ENCODE measurements at regions not wholly inside any gene's neighbourhood (a gene's known extent, or its start where the extent isn't known, plus 50 kb on each side); places are given as distances from the start of the nearest gene placed in this dataset.

- H3K9me3 ChIP-seq (ENCODE audit: control insufficient read depth, low read length), result no peaks in the 10 kb centered on the region
- no peaks in the 10 kb centered on the region for H3K4me1 ChIP-seq (ENCODE audit: control insufficient read depth, insufficient read depth, low read length)
- no peak overlapping the region for H3K9ac ChIP-seq (ENCODE audit: low read length)
- H3K27me3 ChIP-seq (ENCODE audit: control insufficient read depth, insufficient read depth, low read length), result no peaks in the 10 kb centered on the region
- no peak overlapping the region for H3K4me3 ChIP-seq (ENCODE audit: low read length)
- no peaks in the 10 kb centered on the region for H3K36me3 ChIP-seq (ENCODE audit: control insufficient read depth, insufficient read depth, low read length)
These were observed 591.4 kb downstream of the TMEM114 start for GRCh38 chr16:7998789-7999453.

GRCh38 chr16:7997966-7998365 is 592.3 kb downstream of the TMEM114 start:
- Histone ChIP-seq H3K27me3 (ENCODE audit: control insufficient read depth, insufficient read depth, low read length) (no peaks in the 10 kb centered on the region), H3K9me3 (ENCODE audit: control insufficient read depth, low read length) (no peaks in the 10 kb centered on the region), H3K36me3 (ENCODE audit: control insufficient read depth, insufficient read depth, low read length) (no peaks in the 10 kb centered on the region), H3K9ac (ENCODE audit: low read length) (no peak overlapping the region), H3K4me1 (ENCODE audit: control insufficient read depth, insufficient read depth, low read length) (no peaks in the 10 kb centered on the region), H3K4me3 (ENCODE audit: low read length) (no peak overlapping the region)

GRCh38 chr16:7992616-7993015 is 597.7 kb downstream of the TMEM114 start:
- Histone ChIP-seq H3K9ac (ENCODE audit: low read length) (no peak overlapping the region), H3K4me1 (ENCODE audit: control insufficient read depth, insufficient read depth, low read length) (no peaks in the 10 kb centered on the region), H3K9me3 (ENCODE audit: control insufficient read depth, low read length) (no peaks in the 10 kb centered on the region), H3K4me3 (ENCODE audit: low read length) (no peak overlapping the region), H3K36me3 (ENCODE audit: control insufficient read depth, insufficient read depth, low read length) (no peaks in the 10 kb centered on the region), H3K27me3 (ENCODE audit: control insufficient read depth, insufficient read depth, low read length) (no peaks in the 10 kb centered on the region)

- Histone ChIP-seq H3K9me3 (ENCODE audit: control insufficient read depth, low read length) (no peaks in the 10 kb centered on the region), H3K4me1 (ENCODE audit: control insufficient read depth, insufficient read depth, low read length) (no peaks in the 10 kb centered on the region), H3K36me3 (ENCODE audit: control insufficient read depth, insufficient read depth, low read length) (no peaks in the 10 kb centered on the region), H3K27me3 (ENCODE audit: control insufficient read depth, insufficient read depth, low read length) (no peaks in the 10 kb centered on the region), H3K9ac (ENCODE audit: low read length) (no peak overlapping the region), H3K4me3 (ENCODE audit: low read length) (no peak overlapping the region)
These were observed 599.6 kb downstream of the TMEM114 start for GRCh38 chr16:7990626-7991260.

GRCh38 chr16:7983676-7984075 is 606.6 kb downstream of the TMEM114 start:
- H3K9me3 ChIP-seq (ENCODE audit: control insufficient read depth, low read length), result no peaks in the 10 kb centered on the region
- no peaks in the 10 kb centered on the region for H3K4me1 ChIP-seq (ENCODE audit: control insufficient read depth, insufficient read depth, low read length)
- no peaks in the 10 kb centered on the region for H3K36me3 ChIP-seq (ENCODE audit: control insufficient read depth, insufficient read depth, low read length)
- no peak overlapping the region for H3K9ac ChIP-seq (ENCODE audit: low read length)
- H3K27me3 ChIP-seq (ENCODE audit: control insufficient read depth, insufficient read depth, low read length), result no peaks in the 10 kb centered on the region
- no peak overlapping the region for H3K4me3 ChIP-seq (ENCODE audit: low read length)

GRCh38 chr16:7980133-7980483 is 610.2 kb downstream of the TMEM114 start:
- Histone ChIP-seq H3K9me3 (ENCODE audit: control insufficient read depth, low read length) (no peaks in the 10 kb centered on the region), H3K36me3 (ENCODE audit: control insufficient read depth, insufficient read depth, low read length) (no peaks in the 10 kb centered on the region), H3K9ac (ENCODE audit: low read length) (no peak overlapping the region), H3K4me1 (ENCODE audit: control insufficient read depth, insufficient read depth, low read length) (no peaks in the 10 kb centered on the region), H3K27me3 (ENCODE audit: control insufficient read depth, insufficient read depth, low read length) (no peaks in the 10 kb centered on the region), H3K4me3 (ENCODE audit: low read length) (no peak overlapping the region)

- Histone ChIP-seq H3K36me3 (ENCODE audit: control insufficient read depth, insufficient read depth, low read length) (no peaks in the 10 kb centered on the region), H3K4me1 (ENCODE audit: control insufficient read depth, insufficient read depth, low read length) (no peaks in the 10 kb centered on the region), H3K9me3 (ENCODE audit: control insufficient read depth, low read length) (no peaks in the 10 kb centered on the region), H3K27me3 (ENCODE audit: control insufficient read depth, insufficient read depth, low read length) (no peaks in the 10 kb centered on the region), H3K9ac (ENCODE audit: low read length) (no peak overlapping the region), H3K4me3 (ENCODE audit: low read length) (no peak overlapping the region)
These were observed 610.7 kb downstream of the TMEM114 start for GRCh38 chr16:7979448-7980132.

GRCh38 chr16:7976563-7976962 is 613.7 kb downstream of the TMEM114 start:
- Histone ChIP-seq H3K9ac (ENCODE audit: low read length) (no peak overlapping the region), H3K36me3 (ENCODE audit: control insufficient read depth, insufficient read depth, low read length) (no peaks in the 10 kb centered on the region), H3K27me3 (ENCODE audit: control insufficient read depth, insufficient read depth, low read length) (no peaks in the 10 kb centered on the region), H3K4me3 (ENCODE audit: low read length) (no peak overlapping the region), H3K4me1 (ENCODE audit: control insufficient read depth, insufficient read depth, low read length) (no peaks in the 10 kb centered on the region), H3K9me3 (ENCODE audit: control insufficient read depth, low read length) (no peaks in the 10 kb centered on the region)

GRCh38 chr16:7976125-7976524 is 614.2 kb downstream of the TMEM114 start:
- Histone ChIP-seq H3K27me3 (ENCODE audit: control insufficient read depth, insufficient read depth, low read length) (no peaks in the 10 kb centered on the region), H3K36me3 (ENCODE audit: control insufficient read depth, insufficient read depth, low read length) (no peaks in the 10 kb centered on the region), H3K4me1 (ENCODE audit: control insufficient read depth, insufficient read depth, low read length) (no peaks in the 10 kb centered on the region), H3K9me3 (ENCODE audit: control insufficient read depth, low read length) (no peaks in the 10 kb centered on the region), H3K9ac (ENCODE audit: low read length) (no peak overlapping the region), H3K4me3 (ENCODE audit: low read length) (no peak overlapping the region)

GRCh38 chr16:7967996-7968509 is 622.3 kb downstream of the TMEM114 start:
- no peaks in the 10 kb centered on the region for H3K4me1 ChIP-seq (ENCODE audit: control insufficient read depth, insufficient read depth, low read length)
- no peak overlapping the region for H3K9ac ChIP-seq (ENCODE audit: low read length)
- H3K9me3 ChIP-seq (ENCODE audit: control insufficient read depth, low read length), result no peaks in the 10 kb centered on the region
- H3K36me3 ChIP-seq (ENCODE audit: control insufficient read depth, insufficient read depth, low read length), result no peaks in the 10 kb centered on the region
- no peaks in the 10 kb centered on the region for H3K27me3 ChIP-seq (ENCODE audit: control insufficient read depth, insufficient read depth, low read length)
- no peak overlapping the region for H3K4me3 ChIP-seq (ENCODE audit: low read length)

- Histone ChIP-seq H3K36me3 (ENCODE audit: control insufficient read depth, insufficient read depth, low read length) (no peaks in the 10 kb centered on the region), H3K9me3 (ENCODE audit: control insufficient read depth, low read length) (no peaks in the 10 kb centered on the region), H3K4me3 (ENCODE audit: low read length) (no peak overlapping the region), H3K27me3 (ENCODE audit: control insufficient read depth, insufficient read depth, low read length) (no peaks in the 10 kb centered on the region), H3K4me1 (ENCODE audit: control insufficient read depth, insufficient read depth, low read length) (no peaks in the 10 kb centered on the region), H3K9ac (ENCODE audit: low read length) (no peak overlapping the region)
These were observed 625.6 kb downstream of the TMEM114 start for GRCh38 chr16:7964744-7965143.

- Histone ChIP-seq H3K9ac (ENCODE audit: low read length) (no peak overlapping the region), H3K36me3 (ENCODE audit: control insufficient read depth, insufficient read depth, low read length) (no peaks in the 10 kb centered on the region), H3K4me1 (ENCODE audit: control insufficient read depth, insufficient read depth, low read length) (no peaks in the 10 kb centered on the region), H3K27me3 (ENCODE audit: control insufficient read depth, insufficient read depth, low read length) (no peaks in the 10 kb centered on the region), H3K4me3 (ENCODE audit: low read length) (no peak overlapping the region), H3K9me3 (ENCODE audit: control insufficient read depth, low read length) (no peaks in the 10 kb centered on the region)
These were observed 626.1 kb downstream of the TMEM114 start for GRCh38 chr16:7964167-7964566.
